ENCODE measurements at regions not wholly inside any gene's neighbourhood (a gene's known extent, or its start where the extent isn't known, plus 50 kb on each side); places are given as distances from the start of the nearest gene placed in this dataset.
"Not testable (repeated sequence)": the region's sequence is repeated elsewhere in the genome, so short reads cannot be mapped to it uniquely, and the experiment has no call there.

GRCh38 chr6:16993396-16993795 is 108.5 kb upstream of the STMND1 start:
- no peaks in the 10 kb centered on the region for H3K4me1 ChIP-seq (ENCODE audit: control insufficient read depth, insufficient read depth, low read length)
- H3K36me3 ChIP-seq (ENCODE audit: control insufficient read depth, insufficient read depth, low read length) = no peaks in the 10 kb centered on the region
- no peak overlapping the region for H3K27ac ChIP-seq (ENCODE audit: low read depth, low read length)
- H3K4me3 ChIP-seq (ENCODE audit: low read depth, low read length) = no peak overlapping the region
- H3K9me3 ChIP-seq (ENCODE audit: control insufficient read depth, insufficient read depth, low read depth, low read length) = peaks cover 19% of the 10 kb centered on the region
- H3K27me3 ChIP-seq (ENCODE audit: control insufficient read depth, insufficient read depth, low read length) = no peaks in the 10 kb centered on the region
- H3K9ac ChIP-seq (ENCODE audit: low read length) = no peak overlapping the region

- H3K9me3 ChIP-seq (ENCODE audit: control insufficient read depth, insufficient read depth, low read depth, low read length) = peaks cover 25% of the 10 kb centered on the region
- no peaks in the 10 kb centered on the region for H3K4me1 ChIP-seq (ENCODE audit: control insufficient read depth, insufficient read depth, low read length)
- H3K27ac ChIP-seq (ENCODE audit: low read depth, low read length) = no peak overlapping the region
- no peak overlapping the region for H3K9ac ChIP-seq (ENCODE audit: low read length)
- no peaks in the 10 kb centered on the region for H3K27me3 ChIP-seq (ENCODE audit: control insufficient read depth, insufficient read depth, low read length)
- H3K4me3 ChIP-seq (ENCODE audit: low read depth, low read length) = no peak overlapping the region
- no peaks in the 10 kb centered on the region for H3K36me3 ChIP-seq (ENCODE audit: control insufficient read depth, insufficient read depth, low read length)
These were observed 109.7 kb upstream of the STMND1 start for GRCh38 chr6:16991981-16992629.

DNA sequence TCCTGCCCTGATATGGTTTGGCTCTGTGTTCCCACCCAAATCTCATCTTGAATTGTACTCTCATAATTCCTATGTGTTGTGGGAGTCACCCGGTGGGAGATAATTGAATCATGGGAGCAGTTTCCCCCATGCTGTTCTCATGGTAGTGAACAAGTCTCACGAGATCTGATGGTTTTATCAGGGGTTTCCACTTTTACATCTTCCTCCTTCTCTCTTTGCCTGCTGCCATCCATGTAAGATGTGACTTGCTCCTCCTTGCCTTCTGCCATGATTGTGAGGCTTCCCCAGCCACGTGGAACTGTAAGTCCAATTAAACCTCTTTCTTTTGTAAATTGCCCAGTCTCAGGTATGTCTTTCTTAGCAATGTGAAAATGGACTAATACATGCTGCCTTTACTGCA is 111.9 kb upstream of the STMND1 start:
- not testable (repeated sequence) for H3K9ac ChIP-seq (ENCODE audit: low read length); H3K36me3 ChIP-seq (ENCODE audit: control insufficient read depth, insufficient read depth, low read length); H3K4me3 ChIP-seq (ENCODE audit: low read depth, low read length); H3K27ac ChIP-seq (ENCODE audit: low read depth, low read length); H3K27me3 ChIP-seq (ENCODE audit: control insufficient read depth, insufficient read depth, low read length); H3K4me1 ChIP-seq (ENCODE audit: control insufficient read depth, insufficient read depth, low read length)
- H3K9me3 ChIP-seq (ENCODE audit: control insufficient read depth, insufficient read depth, low read depth, low read length) = peaks cover 25% of the 10 kb centered on the region

DNA sequence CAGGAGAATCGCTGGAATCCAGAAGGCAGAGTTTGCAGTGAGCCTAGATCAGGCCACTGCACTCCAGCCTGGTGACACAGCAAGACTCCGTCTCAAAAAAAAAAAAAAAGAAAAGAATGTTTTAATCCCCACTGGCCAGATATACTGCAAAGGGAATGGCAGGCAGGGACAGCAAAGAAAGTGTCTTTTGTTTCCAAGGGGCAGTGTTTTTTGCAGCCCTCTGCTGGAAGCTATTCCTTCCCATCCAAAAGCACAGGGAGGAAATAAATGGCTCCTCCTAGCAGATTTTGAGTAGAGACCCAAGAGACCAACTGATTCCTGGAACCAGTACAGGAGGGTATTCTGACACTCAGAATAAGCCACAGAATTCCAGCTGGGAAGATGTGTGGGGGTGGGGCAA is 112.5 kb upstream of the STMND1 start:
- H3K36me3 ChIP-seq (ENCODE audit: control insufficient read depth, insufficient read depth, low read length) = no peaks in the 10 kb centered on the region
- no peaks in the 10 kb centered on the region for H3K27me3 ChIP-seq (ENCODE audit: control insufficient read depth, insufficient read depth, low read length)
- H3K4me1 ChIP-seq (ENCODE audit: control insufficient read depth, insufficient read depth, low read length) = no peaks in the 10 kb centered on the region
- H3K9ac ChIP-seq (ENCODE audit: low read length) = no peak overlapping the region
- peaks cover 25% of the 10 kb centered on the region for H3K9me3 ChIP-seq (ENCODE audit: control insufficient read depth, insufficient read depth, low read depth, low read length)
- no peak overlapping the region for H3K4me3 ChIP-seq (ENCODE audit: low read depth, low read length)
- no peak overlapping the region for H3K27ac ChIP-seq (ENCODE audit: low read depth, low read length)

DNA sequence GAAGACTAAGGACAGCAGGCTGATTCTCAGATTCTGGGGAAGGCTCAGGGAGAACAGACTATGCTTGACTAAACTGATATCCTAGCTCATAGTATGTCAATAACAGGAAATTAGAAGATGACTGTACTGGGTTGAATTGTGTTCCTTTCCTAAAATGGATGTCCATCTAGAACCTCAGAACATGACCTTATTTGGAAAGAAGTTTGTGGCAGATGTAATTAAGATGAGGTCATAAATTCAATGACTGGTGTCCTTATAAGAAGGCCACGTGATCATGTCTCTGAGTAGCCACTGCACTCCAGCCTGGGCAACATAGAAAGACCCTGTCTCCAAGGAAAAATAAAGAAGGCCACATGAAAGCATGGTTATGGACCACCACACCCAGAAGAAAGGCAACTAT is 113.9 kb upstream of the STMND1 start:
- Histone ChIP-seq H3K4me1 (ENCODE audit: control insufficient read depth, insufficient read depth, low read length) (no peaks in the 10 kb centered on the region), H3K27me3 (ENCODE audit: control insufficient read depth, insufficient read depth, low read length) (no peaks in the 10 kb centered on the region), H3K4me3 (ENCODE audit: low read depth, low read length) (no peak overlapping the region), H3K9ac (ENCODE audit: low read length) (no peak overlapping the region), H3K9me3 (ENCODE audit: control insufficient read depth, insufficient read depth, low read depth, low read length) (peaks cover 25% of the 10 kb centered on the region), H3K27ac (ENCODE audit: low read depth, low read length) (no peak overlapping the region), H3K36me3 (ENCODE audit: control insufficient read depth, insufficient read depth, low read length) (no peaks in the 10 kb centered on the region)

DNA sequence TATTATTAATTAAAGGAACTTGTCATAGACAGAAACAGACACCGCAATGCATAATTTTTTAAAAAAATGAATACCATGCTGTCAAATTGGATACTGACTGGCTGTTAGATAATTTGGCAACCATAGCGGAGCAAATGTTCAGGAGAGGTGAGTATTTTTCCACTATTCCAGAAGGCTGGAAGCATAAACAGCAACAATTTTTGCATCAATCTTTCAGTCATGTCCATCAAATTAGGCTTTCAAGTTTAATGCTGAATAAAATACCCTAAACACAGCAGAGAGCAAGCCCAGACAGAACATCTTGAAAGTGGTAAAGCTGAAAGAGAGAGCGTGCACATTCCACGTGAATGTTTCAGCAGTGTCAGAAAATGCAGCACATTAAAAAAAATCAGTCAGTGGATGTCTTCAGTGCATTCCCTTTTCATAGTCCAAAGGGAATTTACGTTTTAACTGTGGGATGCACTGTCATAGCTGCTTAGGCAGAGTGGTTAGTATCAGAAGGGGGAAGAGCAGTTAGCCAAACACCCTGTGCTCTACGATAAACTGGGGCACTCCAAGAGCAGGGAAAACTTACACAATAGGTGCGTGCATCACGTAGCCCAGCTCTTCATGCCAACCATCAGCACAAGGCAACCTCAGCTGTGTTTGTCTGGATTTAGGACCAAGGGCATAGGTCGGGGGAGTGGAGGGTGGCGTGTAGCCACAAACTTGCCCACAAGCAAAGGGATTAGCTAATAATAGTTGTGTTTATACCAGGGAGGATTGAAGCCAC is 116.2 kb upstream of the STMND1 start:
- Histone ChIP-seq H3K27ac (ENCODE audit: low read depth, low read length) (no peak overlapping the region), H3K9ac (ENCODE audit: low read length) (no peak overlapping the region), H3K4me3 (ENCODE audit: low read depth, low read length) (no peak overlapping the region), H3K4me1 (ENCODE audit: control insufficient read depth, insufficient read depth, low read length) (no peaks in the 10 kb centered on the region), H3K9me3 (ENCODE audit: control insufficient read depth, insufficient read depth, low read depth, low read length) (peaks cover 25% of the 10 kb centered on the region), H3K36me3 (ENCODE audit: control insufficient read depth, insufficient read depth, low read length) (no peaks in the 10 kb centered on the region), H3K27me3 (ENCODE audit: control insufficient read depth, insufficient read depth, low read length) (no peaks in the 10 kb centered on the region)

DNA sequence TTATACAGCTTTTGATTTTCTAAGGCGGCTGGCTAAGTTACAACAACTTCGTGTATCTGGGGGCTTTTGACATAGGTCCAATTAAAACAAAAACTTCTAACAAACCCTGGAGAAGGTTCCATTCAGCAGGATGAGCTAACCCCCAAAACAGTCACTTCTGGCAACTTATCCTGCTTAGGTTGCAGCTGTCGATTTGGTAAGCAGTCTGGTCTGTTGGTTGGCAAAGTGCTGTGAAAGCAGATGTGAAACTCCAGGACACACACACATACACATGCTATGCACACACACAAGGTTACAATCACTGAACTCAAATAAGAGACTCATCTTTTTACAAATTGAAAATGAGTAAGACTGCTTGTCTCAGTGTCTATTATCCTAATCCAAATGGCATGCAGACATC is 119.0 kb upstream of the STMND1 start:
- Histone ChIP-seq H3K27ac (ENCODE audit: low read depth, low read length) (no peak overlapping the region), H3K27me3 (ENCODE audit: control insufficient read depth, insufficient read depth, low read length) (no peaks in the 10 kb centered on the region), H3K36me3 (ENCODE audit: control insufficient read depth, insufficient read depth, low read length) (no peaks in the 10 kb centered on the region), H3K9ac (ENCODE audit: low read length) (no peak overlapping the region), H3K4me1 (ENCODE audit: control insufficient read depth, insufficient read depth, low read length) (no peaks in the 10 kb centered on the region), H3K9me3 (ENCODE audit: control insufficient read depth, insufficient read depth, low read depth, low read length) (no peaks in the 10 kb centered on the region; the same call in 1 of the 2 replicates), H3K4me3 (ENCODE audit: low read depth, low read length) (no peak overlapping the region)

- no peak overlapping the region for H3K27ac ChIP-seq (ENCODE audit: low read depth, low read length)
- no peaks in the 10 kb centered on the region for H3K9me3 ChIP-seq (ENCODE audit: control insufficient read depth, insufficient read depth, low read depth, low read length)
- H3K4me3 ChIP-seq (ENCODE audit: low read depth, low read length) = no peak overlapping the region
- H3K4me1 ChIP-seq (ENCODE audit: control insufficient read depth, insufficient read depth, low read length) = no peaks in the 10 kb centered on the region
- no peaks in the 10 kb centered on the region for H3K27me3 ChIP-seq (ENCODE audit: control insufficient read depth, insufficient read depth, low read length)
- no peak overlapping the region for H3K9ac ChIP-seq (ENCODE audit: low read length)
- H3K36me3 ChIP-seq (ENCODE audit: control insufficient read depth, insufficient read depth, low read length) = no peaks in the 10 kb centered on the region
These were observed 122.0 kb upstream of the STMND1 start for GRCh38 chr6:16979677-16980370.

DNA sequence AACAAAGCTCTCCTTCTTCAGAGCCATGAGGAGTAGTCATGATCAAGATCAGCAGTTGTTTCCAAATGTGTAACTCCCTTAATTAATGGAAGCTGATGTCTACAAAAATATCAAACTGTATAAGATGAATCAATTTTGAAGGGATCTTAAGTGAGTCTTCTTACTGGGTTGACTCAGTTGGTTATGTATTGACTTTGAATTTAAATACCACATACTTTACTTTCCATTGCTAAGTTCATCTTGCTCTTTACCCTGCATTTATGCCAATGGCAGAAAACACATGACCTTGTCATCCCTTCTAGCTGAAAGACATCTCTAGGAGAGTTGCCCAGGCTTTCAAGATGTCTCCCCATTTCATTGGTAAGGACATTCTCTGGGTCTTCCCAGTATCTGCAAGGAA is 123.2 kb upstream of the STMND1 start:
- H3K4me1 ChIP-seq (ENCODE audit: control insufficient read depth, insufficient read depth, low read length) = no peaks in the 10 kb centered on the region
- no peaks in the 10 kb centered on the region for H3K9me3 ChIP-seq (ENCODE audit: control insufficient read depth, insufficient read depth, low read depth, low read length)
- no peaks in the 10 kb centered on the region for H3K36me3 ChIP-seq (ENCODE audit: control insufficient read depth, insufficient read depth, low read length)
- H3K27me3 ChIP-seq (ENCODE audit: control insufficient read depth, insufficient read depth, low read length) = no peaks in the 10 kb centered on the region
- H3K4me3 ChIP-seq (ENCODE audit: low read depth, low read length) = no peak overlapping the region
- no peak overlapping the region for H3K9ac ChIP-seq (ENCODE audit: low read length)
- H3K27ac ChIP-seq (ENCODE audit: low read depth, low read length) = no peak overlapping the region

- no peaks in the 10 kb centered on the region; the same call in 1 of the 2 replicates for H3K27me3 ChIP-seq (ENCODE audit: control insufficient read depth, insufficient read depth, low read length)
- no peaks in the 10 kb centered on the region for H3K36me3 ChIP-seq (ENCODE audit: control insufficient read depth, insufficient read depth, low read length)
- no peak overlapping the region for H3K27ac ChIP-seq (ENCODE audit: low read depth, low read length)
- H3K4me3 ChIP-seq (ENCODE audit: low read depth, low read length) = no peak overlapping the region
- no peak overlapping the region for H3K9ac ChIP-seq (ENCODE audit: low read length)
- no peaks in the 10 kb centered on the region for H3K4me1 ChIP-seq (ENCODE audit: control insufficient read depth, insufficient read depth, low read length)
- H3K9me3 ChIP-seq (ENCODE audit: control insufficient read depth, insufficient read depth, low read depth, low read length) = no peaks in the 10 kb centered on the region
These were observed 125.3 kb upstream of the STMND1 start for GRCh38 chr6:16976385-16977183.
